ENCODE measurements at regions not wholly inside any gene's neighbourhood (a gene's known extent, or its start where the extent isn't known, plus 50 kb on each side); places are given as distances from the start of the nearest gene placed in this dataset.

- no peak overlapping the region for H3K4me3 ChIP-seq (ENCODE audit: low read depth, low read length)
- ChIA-PET POLR2A (no interaction called here), CTCF (no interaction called here)
- no peak for TF ChIP-seq CTCF (IDR thresholded peaks at IDR 0.05; ENCODE audit: insufficient read depth, low read length, missing control alignments)
- no peak for DNase-seq (ENCODE audit: low read depth, low spot score)
Observed at GRCh38 chr13:58467176-58467575, 835.6 kb downstream of the PCDH17 start.

- DNase-seq (ENCODE audit: low read depth, low spot score): no peak
- ChIA-PET CTCF (no interaction called here), POLR2A (no interaction called here)
- H3K4me3 ChIP-seq (ENCODE audit: low read depth, low read length): no peak overlapping the region
- no peak for TF ChIP-seq CTCF (IDR thresholded peaks at IDR 0.05; ENCODE audit: insufficient read depth, low read length, missing control alignments)
Observed at GRCh38 chr13:58472483-58472882, 840.9 kb downstream of the PCDH17 start.

- CTCF ChIA-PET: no interaction called here
- TF ChIP-seq CTCF (IDR thresholded peaks at IDR 0.05; ENCODE audit: insufficient read depth, low read length, missing control alignments): no peak
- DNase-seq (ENCODE audit: low read depth, low spot score): no peak
- POLR2A ChIA-PET: no interaction called here
- no peak overlapping the region for H3K4me3 ChIP-seq (ENCODE audit: low read depth, low read length)
Observed at GRCh38 chr13:58474581-58474980, 843.0 kb downstream of the PCDH17 start.

- POLR2A ChIA-PET: no interaction called here
- no peak for DNase-seq (ENCODE audit: low read depth, low spot score)
- no peak for TF ChIP-seq CTCF (IDR thresholded peaks at IDR 0.05; ENCODE audit: insufficient read depth, low read length, missing control alignments)
- no peak overlapping the region for H3K4me3 ChIP-seq (ENCODE audit: low read depth, low read length)
- CTCF ChIA-PET: no interaction called here
Observed at GRCh38 chr13:58476206-58476918, 844.8 kb downstream of the PCDH17 start.

GRCh38 chr13:58478858-58479257, 847.3 kb downstream of the PCDH17 start:
- no peak for DNase-seq (ENCODE audit: low read depth, low spot score)
- ChIA-PET CTCF (no interaction called here), POLR2A (no interaction called here)
- H3K4me3 ChIP-seq (ENCODE audit: low read depth, low read length): no peak overlapping the region
- TF ChIP-seq CTCF (IDR thresholded peaks at IDR 0.05; ENCODE audit: insufficient read depth, low read length, missing control alignments): no peak

GRCh38 chr13:58480061-58480460, 848.5 kb downstream of the PCDH17 start:
- no peak for TF ChIP-seq CTCF (IDR thresholded peaks at IDR 0.05; ENCODE audit: insufficient read depth, low read length, missing control alignments)
- CTCF ChIA-PET: no interaction called here
- no peak overlapping the region for H3K4me3 ChIP-seq (ENCODE audit: low read depth, low read length)
- POLR2A ChIA-PET: no interaction called here
- DNase-seq (ENCODE audit: low read depth, low spot score): no peak
